Lower lobe of right lung (tissue), 2 donors: ENCODE measurements at regions not wholly inside any gene's neighbourhood (a gene's known extent, or its start where the extent isn't known, plus 50 kb on each side); places are given as distances from the start of the nearest gene placed in this dataset.

Experiments
- ATAC-seq, 2 donors: fragments of 200-7000 bp; cut with Tn5 transposase; one replicate each; pipeline ENCODE4 v1.9.1; 2020 to 2022; ENCODE audit warnings: mild to moderate bottlenecking in 2 of 2, moderate library complexity in 2 of 2
- DNase-seq: peaks from one replicate; pipeline ENCODE4 v3.0.0-alpha.2; 2020
- H3K27ac ChIP-seq: fragments of 200-600 bp; one replicate; pipeline ENCODE4 v1.8.0; 2022
- H3K27me3 ChIP-seq: fragments of 200-600 bp; one replicate; pipeline ENCODE4 v1.8.0; 2022; ENCODE audit warnings: low read depth
- H3K36me3 ChIP-seq: fragments of 200-600 bp; one replicate; pipeline ENCODE4 v1.8.0; 2022; ENCODE audit warnings: mild to moderate bottlenecking
- H3K4me1 ChIP-seq: fragments of 200-600 bp; one replicate; pipeline ENCODE4 v1.8.0; 2022
- H3K4me3 ChIP-seq: fragments of 200-600 bp; one replicate; pipeline ENCODE4 v1.8.0; 2022; ENCODE audit warnings: mild to moderate bottlenecking
- H3K9me3 ChIP-seq: fragments of 200-600 bp; one replicate; pipeline ENCODE4 v1.8.0; 2022
- intact Hi-C: fragments of 100-400 bp; cut with DNase I; formaldehyde crosslinking; loops from one replicate; pipeline ENCODE4 v1.11.0; 2022
- TF ChIP-seq, protein P1 (sequence below): fragments of 200-600 bp; IDR thresholded peaks from one replicate; pipeline ENCODE4 v1.8.0; 2022; ENCODE audit warnings: antibody characterized with exemption, mild to moderate bottlenecking
- donor health status: DM: no; HTN: yes; CAD: no; lungs with severe emphysema.

DNA sequence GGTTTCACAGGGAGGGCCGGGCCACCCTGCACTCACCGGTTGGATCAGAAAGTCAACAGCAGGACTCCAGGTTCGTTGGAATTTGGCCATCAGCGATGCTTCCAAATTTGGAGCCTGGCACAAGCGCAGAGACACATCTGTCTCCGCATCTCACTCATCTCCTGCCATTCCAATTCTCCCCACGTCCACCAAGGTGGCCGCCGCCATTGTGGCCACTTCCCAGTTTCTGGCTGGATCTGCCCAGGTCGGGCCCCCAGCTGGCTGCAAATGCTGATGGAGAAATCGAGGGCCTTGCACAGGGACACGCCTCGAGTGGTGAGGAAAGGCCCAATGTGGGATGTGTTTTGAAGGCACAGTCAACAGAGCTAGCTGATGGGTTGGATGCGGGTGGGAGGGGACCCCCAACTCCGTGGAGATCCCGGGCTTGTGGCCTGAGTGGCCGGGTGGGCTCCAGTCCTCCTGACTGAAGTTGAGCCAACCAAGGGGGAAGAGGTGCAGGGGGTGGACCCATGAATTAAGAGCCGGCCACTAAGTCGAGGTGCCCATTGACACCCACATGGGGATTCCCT is 102.7 kb downstream of the CRYAA start:
- ATAC-seq: no peak

DNA sequence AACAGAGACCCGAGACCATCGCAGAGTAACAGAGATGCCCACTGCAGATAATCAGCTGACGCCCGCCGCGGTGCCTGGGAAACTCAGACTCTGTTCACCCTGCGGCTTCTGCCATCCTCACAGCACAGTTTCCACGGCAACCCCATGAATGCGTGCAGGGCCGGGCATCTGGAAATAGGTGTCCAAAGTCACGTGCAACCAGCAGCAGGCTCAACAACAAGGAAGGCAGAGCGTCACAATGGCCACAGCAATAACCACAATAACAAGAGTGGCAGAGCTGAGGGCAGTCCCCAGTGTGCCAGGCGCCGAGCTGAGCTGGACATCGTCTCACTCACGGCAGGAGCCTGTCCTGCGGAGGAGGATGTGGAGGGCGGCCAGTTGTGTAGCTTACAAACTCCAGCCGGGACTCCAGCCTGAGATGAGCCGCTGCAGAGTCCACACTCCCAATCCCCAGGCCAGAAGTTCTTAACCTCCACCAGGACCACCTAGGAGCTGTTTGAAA is 102.0 kb downstream of the CRYAA start:
- Histone ChIP-seq H3K4me3 (no peak overlapping the region), H3K27me3 (no peaks in the 10 kb centered on the region), H3K4me1 (no peaks in the 10 kb centered on the region), H3K36me3 (no peaks in the 10 kb centered on the region), H3K27ac (no peak overlapping the region), H3K9me3 (no peaks in the 10 kb centered on the region)
- TF ChIP-seq, protein P1, sequence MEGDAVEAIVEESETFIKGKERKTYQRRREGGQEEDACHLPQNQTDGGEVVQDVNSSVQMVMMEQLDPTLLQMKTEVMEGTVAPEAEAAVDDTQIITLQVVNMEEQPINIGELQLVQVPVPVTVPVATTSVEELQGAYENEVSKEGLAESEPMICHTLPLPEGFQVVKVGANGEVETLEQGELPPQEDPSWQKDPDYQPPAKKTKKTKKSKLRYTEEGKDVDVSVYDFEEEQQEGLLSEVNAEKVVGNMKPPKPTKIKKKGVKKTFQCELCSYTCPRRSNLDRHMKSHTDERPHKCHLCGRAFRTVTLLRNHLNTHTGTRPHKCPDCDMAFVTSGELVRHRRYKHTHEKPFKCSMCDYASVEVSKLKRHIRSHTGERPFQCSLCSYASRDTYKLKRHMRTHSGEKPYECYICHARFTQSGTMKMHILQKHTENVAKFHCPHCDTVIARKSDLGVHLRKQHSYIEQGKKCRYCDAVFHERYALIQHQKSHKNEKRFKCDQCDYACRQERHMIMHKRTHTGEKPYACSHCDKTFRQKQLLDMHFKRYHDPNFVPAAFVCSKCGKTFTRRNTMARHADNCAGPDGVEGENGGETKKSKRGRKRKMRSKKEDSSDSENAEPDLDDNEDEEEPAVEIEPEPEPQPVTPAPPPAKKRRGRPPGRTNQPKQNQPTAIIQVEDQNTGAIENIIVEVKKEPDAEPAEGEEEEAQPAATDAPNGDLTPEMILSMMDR: no peak
- ATAC-seq (no peak), DNase-seq (peak; percentile 38)
- intact Hi-C loops: no loop called here

More for the DNA sequence above, 102.7 kb downstream of the CRYAA start:
- intact Hi-C loops: no loop called here
- Histone ChIP-seq H3K4me3 (no peak overlapping the region), H3K4me1 (no peaks in the 10 kb centered on the region), H3K9me3 (no peaks in the 10 kb centered on the region), H3K36me3 (no peaks in the 10 kb centered on the region), H3K27ac (no peak overlapping the region), H3K27me3 (no peaks in the 10 kb centered on the region)
- TF ChIP-seq, protein P1: no peak
- peak; percentile 16 for DNase-seq

DNA sequence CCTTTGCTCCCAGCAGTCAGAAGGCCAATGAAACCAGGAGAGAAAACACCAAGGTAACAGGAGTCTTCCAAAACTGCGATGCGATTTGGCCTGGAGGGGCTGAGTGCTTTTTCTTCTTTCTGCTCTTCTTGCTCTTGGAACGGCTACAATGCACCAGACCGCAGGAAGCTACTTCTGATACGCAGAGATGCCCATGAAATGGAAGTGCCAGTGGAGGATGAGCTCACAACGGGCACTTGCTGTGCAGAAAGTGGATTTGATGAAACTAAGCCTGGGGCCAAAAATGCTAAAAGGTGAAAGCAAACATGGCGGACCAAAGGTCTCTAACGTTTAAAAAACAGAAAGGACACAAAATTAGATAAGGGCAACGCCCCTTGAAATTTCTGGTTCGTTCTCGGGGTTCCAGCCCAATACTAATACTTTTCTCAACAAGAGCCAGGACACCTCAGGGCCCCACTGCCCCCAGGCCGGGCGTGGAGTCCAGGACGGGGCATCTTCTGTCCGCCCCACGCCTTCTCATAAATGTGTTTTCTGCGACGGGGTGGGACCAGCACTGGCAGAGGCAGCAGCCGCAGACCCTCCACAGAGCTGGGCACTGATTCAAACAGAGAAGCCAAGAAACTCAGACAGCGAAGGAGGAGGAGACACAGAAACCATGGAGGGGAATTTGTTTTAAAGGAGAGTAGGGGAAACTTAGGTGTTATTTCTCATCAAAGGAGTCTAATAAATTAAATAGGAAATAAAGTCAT is 101.3 kb downstream of the CRYAA start:
- Histone ChIP-seq H3K27ac (no peak overlapping the region), H3K27me3 (no peaks in the 10 kb centered on the region), H3K4me3 (no peak overlapping the region), H3K9me3 (no peaks in the 10 kb centered on the region), H3K4me1 (no peaks in the 10 kb centered on the region), H3K36me3 (no peaks in the 10 kb centered on the region)
- intact Hi-C loops: no loop called here
- no peak for DNase-seq
- ATAC-seq: no peak
- TF ChIP-seq, protein P1: no peak

DNA sequence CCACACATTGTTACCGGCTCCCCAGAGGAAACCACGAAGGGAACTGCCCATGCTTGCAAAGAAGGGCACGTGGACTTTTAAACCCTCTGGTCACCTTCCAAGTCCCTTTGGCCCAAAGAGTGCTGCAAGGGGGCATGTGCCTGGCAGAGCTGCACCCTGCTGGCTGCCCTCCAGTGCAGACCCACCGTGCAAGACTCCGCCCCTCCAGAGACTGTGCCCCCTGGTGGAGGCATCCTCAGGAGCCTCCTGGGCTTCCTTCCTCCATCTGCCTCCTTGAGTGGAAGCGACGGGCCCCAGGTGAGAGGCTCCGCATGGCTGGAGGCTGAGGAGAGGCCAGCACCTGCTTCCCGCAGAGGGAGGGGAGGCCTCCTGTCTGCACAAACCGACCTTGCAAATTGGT is 100.6 kb downstream of the CRYAA start:
- intact Hi-C loops: no loop called here
- DNase-seq: peak; percentile 43
- Histone ChIP-seq H3K9me3 (no peaks in the 10 kb centered on the region), H3K4me1 (no peaks in the 10 kb centered on the region), H3K36me3 (no peaks in the 10 kb centered on the region), H3K4me3 (no peak overlapping the region), H3K27ac (no peak overlapping the region), H3K27me3 (no peaks in the 10 kb centered on the region)
- ATAC-seq: no peak
- TF ChIP-seq, protein P1: peak; percentile 30

DNA sequence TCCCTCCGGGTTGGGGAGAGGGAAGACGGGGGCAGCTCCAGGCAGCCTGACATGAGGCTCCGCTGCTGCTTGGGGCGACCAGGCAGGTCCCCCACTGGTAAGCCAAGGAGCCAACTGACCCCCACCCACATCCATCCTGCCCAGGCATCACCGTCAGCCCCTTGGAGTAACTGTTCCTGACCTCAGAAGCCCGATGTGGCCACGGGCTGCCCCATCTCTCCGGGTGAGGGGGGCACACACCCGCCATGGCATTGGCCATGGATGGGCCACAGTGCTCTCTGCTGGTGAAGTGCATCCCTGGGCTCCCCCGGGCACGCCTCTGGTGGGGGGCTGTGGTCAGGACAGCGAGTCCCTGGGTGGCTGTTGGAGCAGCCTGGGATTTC is 100.0 kb downstream of the CRYAA start:
- intact Hi-C loops: no loop called here
- TF ChIP-seq, protein P1: no peak
- no peaks in the 10 kb centered on the region for H3K9me3 ChIP-seq
- no peak overlapping the region for H3K27ac ChIP-seq
- no peaks in the 10 kb centered on the region for H3K4me1 ChIP-seq
- no peaks in the 10 kb centered on the region for H3K36me3 ChIP-seq
- no peak overlapping the region for H3K4me3 ChIP-seq
- peak; percentile 39 for DNase-seq
- H3K27me3 ChIP-seq: no peaks in the 10 kb centered on the region
- no peak for ATAC-seq
